Endodermal cell (in vitro differentiated cells): ENCODE measurements at regions not wholly inside any gene's neighbourhood (a gene's known extent, or its start where the extent isn't known, plus 50 kb on each side); places are given as distances from the start of the nearest gene placed in this dataset.

Experiments used
- DNase-seq: peaks from one replicate; pipeline ENCODE4 v3.0.0-alpha.2; 2017
- H3K27ac ChIP-seq: 2 replicates; pipeline ENCODE4 v1.5.1; 2013; ENCODE audit warnings: mild to moderate bottlenecking, low read depth, low read length, moderate library complexity
- H3K27me3 ChIP-seq: 2 replicates; pipeline ENCODE4 v1.6.1; 2013; ENCODE audit warnings: mild to moderate bottlenecking, low read length, moderate library complexity; ENCODE audit not compliant: insufficient read depth, control insufficient read depth, poor library complexity, severe bottlenecking
- H3K36me3 ChIP-seq: 2 replicates; pipeline ENCODE4 v1.7.0; 2013; ENCODE audit warnings: mild to moderate bottlenecking, low read length, moderate library complexity; ENCODE audit not compliant: control insufficient read depth, insufficient read depth
- H3K4me1 ChIP-seq: one replicate; pipeline ENCODE4 v1.7.0; 2013; ENCODE audit warnings: low read length; ENCODE audit not compliant: control insufficient read depth, insufficient read depth
- H3K4me3 ChIP-seq: 2 replicates; pipeline ENCODE4 v1.5.1; 2013; ENCODE audit warnings: mild to moderate bottlenecking, low read length, moderate library complexity
- H3K9ac ChIP-seq: 2 replicates; pipeline ENCODE4 v1.6.1; 2013; ENCODE audit warnings: mild to moderate bottlenecking, low read length, moderate library complexity; ENCODE audit not compliant: poor library complexity, severe bottlenecking; ENCODE audit errors: extremely low read depth
- H3K9me3 ChIP-seq: 2 replicates; pipeline ENCODE4 v1.6.1; 2013; ENCODE audit warnings: mild to moderate bottlenecking, low read length, moderate library complexity; ENCODE audit not compliant: control insufficient read depth
- H3K27ac Mint-ChIP-seq: 2 replicates; pipeline ENCODE4 v1.8.0; 2020; ENCODE audit warnings: mixed read lengths
- H3K27me3 Mint-ChIP-seq: 2 replicates; pipeline ENCODE4 v1.8.0; 2021; ENCODE audit warnings: mild to moderate bottlenecking, mixed read lengths; ENCODE audit not compliant: insufficient read depth
- H3K36me3 Mint-ChIP-seq: 2 replicates; pipeline ENCODE4 v1.8.0; 2020; ENCODE audit warnings: low read depth, mixed read lengths
- H3K4me1 Mint-ChIP-seq: 2 replicates; pipeline ENCODE4 v1.8.0; 2020; ENCODE audit warnings: mixed read lengths
- H3K4me3 Mint-ChIP-seq: 2 replicates; pipeline ENCODE4 v1.8.0; 2020; ENCODE audit warnings: mild to moderate bottlenecking, moderate library complexity, mixed read lengths
- H3K9me3 Mint-ChIP-seq: 2 replicates; pipeline ENCODE4 v1.8.0; 2020; ENCODE audit warnings: mild to moderate bottlenecking, mixed read lengths
- CTCF ChIP-seq: fragments of 200-600 bp; sonication (generic); conservative IDR thresholded peaks from 2 replicates; pipeline ENCODE4 v1.5.0; 2021; ENCODE audit warnings: antibody characterized with exemption, mild to moderate bottlenecking
- WGBS, 2 experiments: methylation state at CpG; one replicate each; pipeline versions ENCODE4 v1.1.5 to v1.1.7; 2013; ENCODE audit warnings: missing lambda C conversion rate in 2 of 2, mixed read lengths in 1 of 2; ENCODE audit not compliant: insufficient coverage in 1 of 2, insufficient read length in 1 of 2; 5-methylcytosine and 5-hydroxymethylcytosine counted together

- H3K27me3 ChIP-seq, result no peaks in the 10 kb centered on the region
- H3K4me3 Mint-ChIP-seq, result no peak overlapping the region
- peaks cover 27% of the 10 kb centered on the region for H3K9me3 ChIP-seq
- H3K4me1 Mint-ChIP-seq, result peaks cover 8% of the 10 kb centered on the region
- H3K4me1 ChIP-seq, result no peaks in the 10 kb centered on the region
- no peak overlapping the region for H3K27ac ChIP-seq
- H3K4me3 ChIP-seq, result no peak overlapping the region
- no peaks in the 10 kb centered on the region for H3K36me3 Mint-ChIP-seq
- H3K27me3 Mint-ChIP-seq, result no peaks in the 10 kb centered on the region
- no peak overlapping the region for H3K9ac ChIP-seq
- no peaks in the 10 kb centered on the region for H3K36me3 ChIP-seq
- no peak for DNase-seq
- no peak for TF ChIP-seq CTCF
- H3K9me3 Mint-ChIP-seq, result peaks cover 20% of the 10 kb centered on the region
- no peak overlapping the region for H3K27ac Mint-ChIP-seq
These were observed 1791.2 kb upstream of the CDH6 start for GRCh38 chr5:29402270-29402669.

- no peaks in the 10 kb centered on the region for H3K36me3 ChIP-seq
- Mint-ChIP-seq H3K4me1 (no peaks in the 10 kb centered on the region), H3K27ac (no peak overlapping the region), H3K4me3 (no peak overlapping the region), H3K27me3 (no peaks in the 10 kb centered on the region), H3K9me3 (peaks cover 16% of the 10 kb centered on the region), H3K36me3 (no peaks in the 10 kb centered on the region)
- no peak overlapping the region for H3K27ac ChIP-seq
- H3K4me1 ChIP-seq, result no peaks in the 10 kb centered on the region
- H3K9me3 ChIP-seq, result no peaks in the 10 kb centered on the region
- DNase-seq, result no peak
- H3K27me3 ChIP-seq, result no peaks in the 10 kb centered on the region
- 94 to 100% methylated on average over 3 to 7 of the region's 7 CpGs for WGBS, 2 experiments
- H3K9ac ChIP-seq, result no peak overlapping the region
- H3K4me3 ChIP-seq, result no peak overlapping the region
- TF ChIP-seq CTCF, result no peak
These were observed 1803.5 kb upstream of the CDH6 start for GRCh38 chr5:29389993-29390392.

GRCh38 chr5:29387384-29387783 is 1806.1 kb upstream of the CDH6 start:
- no peaks in the 10 kb centered on the region for H3K4me1 Mint-ChIP-seq
- no peak overlapping the region for H3K27ac Mint-ChIP-seq
- H3K4me3 ChIP-seq, result no peak overlapping the region
- H3K36me3 Mint-ChIP-seq, result no peaks in the 10 kb centered on the region
- no peak for TF ChIP-seq CTCF
- no peaks in the 10 kb centered on the region for H3K27me3 Mint-ChIP-seq
- 92 to 100% methylated on average over 1 of the region's 1 CpG for WGBS, 2 experiments
- H3K27me3 ChIP-seq, result no peaks in the 10 kb centered on the region
- no peaks in the 10 kb centered on the region for H3K4me1 ChIP-seq
- H3K27ac ChIP-seq, result no peak overlapping the region
- no peaks in the 10 kb centered on the region for H3K9me3 ChIP-seq
- no peak overlapping the region for H3K4me3 Mint-ChIP-seq
- H3K36me3 ChIP-seq, result no peaks in the 10 kb centered on the region
- H3K9ac ChIP-seq, result no peak overlapping the region
- no peak for DNase-seq
- peaks cover 19% of the 10 kb centered on the region for H3K9me3 Mint-ChIP-seq
